ENCODE measurements at regions not wholly inside any gene's neighbourhood (a gene's known extent, or its start where the extent isn't known, plus 50 kb on each side); places are given as distances from the start of the nearest gene placed in this dataset.

DNA sequence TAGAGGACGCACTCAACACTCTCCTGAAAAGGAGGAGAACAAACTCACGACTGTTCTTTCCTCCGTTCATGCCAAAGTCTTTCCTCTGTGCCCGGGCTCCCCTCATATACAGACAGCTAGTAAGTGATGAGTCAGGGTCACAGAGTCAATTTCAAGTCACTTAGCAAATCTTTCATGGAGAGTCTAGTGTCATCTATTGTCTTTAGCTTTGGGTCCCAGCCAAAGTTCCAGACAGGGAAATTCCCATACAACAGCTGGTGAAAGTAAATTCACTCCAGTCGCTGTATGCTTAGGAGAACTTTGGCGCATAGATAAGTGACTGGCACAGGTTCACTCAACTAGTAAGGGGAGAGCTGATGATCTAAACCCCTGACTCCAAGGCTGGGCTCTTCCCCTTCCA, 226.5 kb downstream of the MID1 start:
- H3K9me3 ChIP-seq (ENCODE audit: low read length) = no peaks in the 10 kb centered on the region
- H2AFZ ChIP-seq (ENCODE audit: low read length) = no peak overlapping the region
- H3K4me3 ChIP-seq (ENCODE audit: low read length) = no peak overlapping the region
- no peaks in the 10 kb centered on the region for H3K36me3 ChIP-seq (ENCODE audit: insufficient read depth, low read length)
- no peak for DNase-seq
- H3K27ac ChIP-seq (ENCODE audit: low read length) = no peak overlapping the region
- no peaks in the 10 kb centered on the region for H3K79me2 ChIP-seq (ENCODE audit: low read length)
- no peak overlapping the region for H3K9ac ChIP-seq (ENCODE audit: low read length)
- no peaks in the 10 kb centered on the region for H3K27me3 ChIP-seq (ENCODE audit: low read length)
- no peaks in the 10 kb centered on the region for H3K4me1 ChIP-seq (ENCODE audit: low read length)
- no peaks in the 10 kb centered on the region for H4K20me1 ChIP-seq (ENCODE audit: insufficient read depth, low read depth, low read length)
- no peaks in the 10 kb centered on the region for H3K9me2 ChIP-seq (replicated peaks; ENCODE audit: insufficient read depth, low read length)
- H3K4me2 ChIP-seq (ENCODE audit: low read depth, low read length, poor library complexity, severe bottlenecking) = no peak overlapping the region

DNA sequence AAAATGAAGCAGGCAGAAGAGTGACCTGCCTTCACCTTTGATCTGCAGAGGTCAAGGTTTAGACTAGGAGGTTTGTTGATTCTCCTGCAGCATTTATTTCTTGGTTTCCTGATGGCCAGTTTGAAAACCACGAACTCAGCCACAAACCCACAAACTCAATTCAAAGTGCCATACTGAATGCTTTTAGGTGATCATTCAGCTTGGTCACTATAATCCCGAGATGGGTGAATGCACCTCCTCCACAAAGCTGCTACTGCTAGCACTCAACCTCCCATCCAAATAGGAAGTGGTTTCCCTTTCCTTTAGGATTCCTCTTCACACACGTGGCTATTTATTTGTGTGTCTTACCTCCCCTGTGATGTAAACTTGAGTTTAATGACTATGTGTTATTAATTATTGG, 225.2 kb downstream of the MID1 start:
- Histone ChIP-seq H3K27me3 (ENCODE audit: low read length) (no peaks in the 10 kb centered on the region), H3K79me2 (ENCODE audit: low read length) (no peaks in the 10 kb centered on the region), H3K9ac (ENCODE audit: low read length) (no peak overlapping the region), H3K4me1 (ENCODE audit: low read length) (no peaks in the 10 kb centered on the region), H3K9me3 (ENCODE audit: low read length) (no peaks in the 10 kb centered on the region), H2AFZ (ENCODE audit: low read length) (no peak overlapping the region), H3K27ac (ENCODE audit: low read length) (no peak overlapping the region), H3K36me3 (ENCODE audit: insufficient read depth, low read length) (no peaks in the 10 kb centered on the region), H3K9me2 (replicated peaks; ENCODE audit: insufficient read depth, low read length) (no peaks in the 10 kb centered on the region), H3K4me3 (ENCODE audit: low read length) (no peak overlapping the region), H4K20me1 (ENCODE audit: insufficient read depth, low read depth, low read length) (no peaks in the 10 kb centered on the region), H3K4me2 (ENCODE audit: low read depth, low read length, poor library complexity, severe bottlenecking) (no peak overlapping the region)
- DNase-seq = no peak

Measured in Karpas-422 (cell line).